ENCODE measurements at regions not wholly inside any gene's neighbourhood (a gene's known extent, or its start where the extent isn't known, plus 50 kb on each side); places are given as distances from the start of the nearest gene placed in this dataset.
"Not testable (repeated sequence)": the region's sequence is repeated elsewhere in the genome, so short reads cannot be mapped to it uniquely, and the experiment has no call there.

DNA sequence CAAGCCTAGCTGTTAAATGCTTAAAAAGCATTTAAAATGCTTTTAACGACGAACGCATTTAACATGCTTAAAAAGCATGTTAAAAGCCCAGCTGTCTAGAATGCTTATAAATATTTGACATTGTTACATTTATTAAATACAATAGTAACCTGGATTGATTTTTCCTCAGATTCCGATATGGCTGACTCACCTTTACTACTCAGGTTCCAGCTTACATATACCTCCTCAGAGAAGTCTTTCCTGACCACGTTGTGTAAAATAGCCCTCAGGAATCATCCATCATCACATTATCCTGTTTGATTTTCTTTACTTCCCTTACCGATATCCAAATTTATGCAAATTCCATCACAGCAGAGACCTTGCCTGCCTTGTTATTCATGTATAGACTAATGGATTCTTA lies 51.4 kb downstream of the SLC41A2 start:
- peaks cover 4% of the 10 kb centered on the region for H3K9me3 Mint-ChIP-seq
- no peak for TF ChIP-seq CTCF (IDR thresholded peaks at IDR 0.05)
- no peak overlapping the region for H3K27ac Mint-ChIP-seq
- DNase-seq, result no peak
- no peaks in the 10 kb centered on the region for H3K36me3 Mint-ChIP-seq (ENCODE audit: low read depth)
- H3K27me3 Mint-ChIP-seq (ENCODE audit: low read depth, poor library complexity), result peaks cover 2% of the 10 kb centered on the region
- H3K4me1 Mint-ChIP-seq, result no peaks in the 10 kb centered on the region
- H3K4me3 Mint-ChIP-seq, result no peak overlapping the region

- H3K36me3 Mint-ChIP-seq (ENCODE audit: low read depth); H3K4me3 Mint-ChIP-seq; H3K27ac Mint-ChIP-seq; H3K9me3 Mint-ChIP-seq; DNase-seq; H3K4me1 Mint-ChIP-seq; H3K27me3 Mint-ChIP-seq (ENCODE audit: low read depth, poor library complexity): not testable (repeated sequence)
These were observed 52.6 kb downstream of the SLC41A2 start for GRCh38 chr12:104905446-104905845.

DNA sequence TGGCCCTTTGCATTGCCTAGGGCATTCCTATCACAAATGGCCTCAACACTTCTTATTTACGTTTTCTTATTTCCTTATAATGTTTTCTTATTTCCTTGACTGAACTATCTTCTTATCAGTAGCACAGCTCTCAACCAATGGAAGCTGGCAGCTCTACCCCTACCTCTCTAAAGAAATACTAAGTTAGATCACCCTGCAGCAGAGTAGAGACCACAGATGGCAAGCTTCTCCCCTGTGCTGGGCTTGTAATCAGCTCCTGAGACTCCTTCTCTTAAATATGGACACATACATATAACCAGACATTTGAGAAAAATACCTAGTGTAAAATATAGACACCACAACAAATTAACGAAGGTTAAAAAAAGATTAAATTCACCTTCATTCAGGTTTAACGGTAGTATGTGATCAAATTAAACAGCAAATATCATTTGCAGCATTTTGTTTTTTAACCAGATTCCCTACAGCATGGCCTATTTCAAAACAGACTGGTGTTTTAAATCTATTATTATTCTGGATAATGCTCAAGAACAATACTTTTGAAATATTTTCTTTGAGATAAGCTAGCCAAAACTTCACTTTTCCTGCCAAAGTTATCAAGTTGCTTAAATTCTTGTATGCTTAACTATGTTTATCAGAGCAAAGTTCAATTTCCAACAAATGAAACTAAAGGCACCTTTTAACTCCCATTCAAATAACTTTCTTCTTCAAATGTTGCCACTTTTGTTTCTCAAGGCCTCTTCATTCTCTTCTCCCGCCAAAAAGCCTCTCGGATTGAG lies 54.3 kb downstream of the SLC41A2 start:
- H3K4me1 Mint-ChIP-seq, result no peaks in the 10 kb centered on the region
- no peak for DNase-seq
- H3K4me3 Mint-ChIP-seq, result no peak overlapping the region
- TF ChIP-seq CTCF (IDR thresholded peaks at IDR 0.05), result no peak
- peaks cover 2% of the 10 kb centered on the region for H3K27me3 Mint-ChIP-seq (ENCODE audit: low read depth, poor library complexity)
- peaks cover 18% of the 10 kb centered on the region for H3K9me3 Mint-ChIP-seq
- no peaks in the 10 kb centered on the region for H3K36me3 Mint-ChIP-seq (ENCODE audit: low read depth)
- no peak overlapping the region for H3K27ac Mint-ChIP-seq

- Mint-ChIP-seq H3K9me3 (peaks cover 22% of the 10 kb centered on the region), H3K36me3 (ENCODE audit: low read depth) (no peaks in the 10 kb centered on the region), H3K4me3 (no peak overlapping the region), H3K27me3 (ENCODE audit: low read depth, poor library complexity) (peaks cover 2% of the 10 kb centered on the region), H3K4me1 (no peaks in the 10 kb centered on the region), H3K27ac (no peak overlapping the region)
- DNase-seq, result no peak
- TF ChIP-seq CTCF (IDR thresholded peaks at IDR 0.05), result no peak
These were observed 56.0 kb downstream of the SLC41A2 start for GRCh38 chr12:104902125-104902524.

GRCh38 chr12:104896710-104897109 lies 61.4 kb downstream of the SLC41A2 start:
- DNase-seq, result no peak
- H3K4me1 Mint-ChIP-seq, result no peaks in the 10 kb centered on the region
- peaks cover 19% of the 10 kb centered on the region for H3K9me3 Mint-ChIP-seq
- peak overlapping the region; percentile 17 for H3K27ac Mint-ChIP-seq
- no peak for TF ChIP-seq CTCF (IDR thresholded peaks at IDR 0.05)
- peaks cover under 1% of the 10 kb centered on the region for H3K36me3 Mint-ChIP-seq (ENCODE audit: low read depth)
- no peak overlapping the region for H3K4me3 Mint-ChIP-seq
- no peaks in the 10 kb centered on the region for H3K27me3 Mint-ChIP-seq (ENCODE audit: low read depth, poor library complexity)

DNA sequence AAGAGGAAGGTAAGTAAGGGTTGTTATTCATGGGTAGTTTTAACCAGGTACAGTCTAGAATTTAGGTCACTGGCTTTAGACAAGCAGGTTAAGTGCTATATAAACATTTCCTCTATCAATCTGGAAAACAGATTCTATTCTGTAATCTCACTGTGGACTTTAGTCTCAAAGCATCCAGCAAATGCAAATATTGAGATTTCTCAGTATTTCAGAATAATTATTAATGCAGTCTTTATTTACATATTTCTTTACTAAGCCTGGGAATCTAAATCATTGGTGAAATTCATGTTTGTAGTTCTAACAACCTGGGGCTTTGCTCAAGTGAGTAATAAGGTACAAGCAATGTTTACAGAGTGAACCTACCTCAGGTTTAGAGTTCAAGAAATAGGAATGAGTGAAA lies 61.9 kb downstream of the SLC41A2 start:
- Mint-ChIP-seq H3K4me1 (no peaks in the 10 kb centered on the region), H3K27me3 (ENCODE audit: low read depth, poor library complexity) (no peaks in the 10 kb centered on the region), H3K36me3 (ENCODE audit: low read depth) (peaks cover 6% of the 10 kb centered on the region), H3K9me3 (peaks cover 22% of the 10 kb centered on the region), H3K27ac (no peak overlapping the region), H3K4me3 (no peak overlapping the region)
- no peak for TF ChIP-seq CTCF (IDR thresholded peaks at IDR 0.05)
- DNase-seq, result no peak

All from nephron progenitor cell (in vitro differentiated cells).